ENCODE measurements at regions not wholly inside any gene's neighbourhood (a gene's known extent, or its start where the extent isn't known, plus 50 kb on each side); places are given as distances from the start of the nearest gene placed in this dataset.

DNA sequence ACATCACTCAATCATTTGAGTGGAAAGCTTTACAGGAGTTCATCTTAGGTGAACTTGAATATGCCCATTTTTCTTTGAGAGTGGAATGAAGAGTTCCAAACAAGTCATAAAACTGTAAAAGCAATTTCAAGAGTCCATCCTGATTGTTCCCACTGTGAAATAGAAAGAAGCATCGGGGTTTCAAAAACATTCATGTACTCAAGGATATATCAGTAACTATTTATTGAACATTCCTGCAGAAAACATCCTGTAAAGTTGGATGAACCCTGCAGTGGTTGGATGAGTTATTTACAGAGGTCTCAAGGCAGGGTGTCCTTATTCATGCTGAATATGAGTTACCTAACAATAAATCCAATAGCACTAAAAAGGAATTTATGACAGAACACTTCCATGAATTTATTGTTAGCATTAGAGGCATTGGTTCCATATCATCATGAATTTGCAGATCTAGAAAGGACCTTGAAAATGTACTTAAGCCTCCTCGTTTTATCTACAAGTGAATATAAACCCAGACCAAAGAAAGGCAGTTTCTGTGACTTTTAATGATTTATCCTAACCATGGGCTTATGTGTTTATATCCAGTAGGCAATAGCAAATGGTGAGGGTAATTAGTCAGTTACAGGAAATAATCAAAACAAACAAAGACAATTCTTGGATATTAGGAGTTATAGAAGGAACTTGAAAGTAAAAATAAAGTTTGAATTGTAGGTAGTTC is 361.9 kb upstream of the KCNMB2 start:
- H3K4me3 ChIP-seq (ENCODE audit: low read depth, low read length): no peak overlapping the region
- no peaks in the 10 kb centered on the region for H3K27me3 ChIP-seq
- H3K36me3 ChIP-seq: no peaks in the 10 kb centered on the region
- peaks cover 13% of the 10 kb centered on the region for H3K4me1 ChIP-seq
- H3K9me3 ChIP-seq: no peaks in the 10 kb centered on the region
- DNase-seq: no peak
- TF ChIP-seq, protein P1, sequence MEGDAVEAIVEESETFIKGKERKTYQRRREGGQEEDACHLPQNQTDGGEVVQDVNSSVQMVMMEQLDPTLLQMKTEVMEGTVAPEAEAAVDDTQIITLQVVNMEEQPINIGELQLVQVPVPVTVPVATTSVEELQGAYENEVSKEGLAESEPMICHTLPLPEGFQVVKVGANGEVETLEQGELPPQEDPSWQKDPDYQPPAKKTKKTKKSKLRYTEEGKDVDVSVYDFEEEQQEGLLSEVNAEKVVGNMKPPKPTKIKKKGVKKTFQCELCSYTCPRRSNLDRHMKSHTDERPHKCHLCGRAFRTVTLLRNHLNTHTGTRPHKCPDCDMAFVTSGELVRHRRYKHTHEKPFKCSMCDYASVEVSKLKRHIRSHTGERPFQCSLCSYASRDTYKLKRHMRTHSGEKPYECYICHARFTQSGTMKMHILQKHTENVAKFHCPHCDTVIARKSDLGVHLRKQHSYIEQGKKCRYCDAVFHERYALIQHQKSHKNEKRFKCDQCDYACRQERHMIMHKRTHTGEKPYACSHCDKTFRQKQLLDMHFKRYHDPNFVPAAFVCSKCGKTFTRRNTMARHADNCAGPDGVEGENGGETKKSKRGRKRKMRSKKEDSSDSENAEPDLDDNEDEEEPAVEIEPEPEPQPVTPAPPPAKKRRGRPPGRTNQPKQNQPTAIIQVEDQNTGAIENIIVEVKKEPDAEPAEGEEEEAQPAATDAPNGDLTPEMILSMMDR (IDR thresholded peaks at IDR 0.05; ENCODE audit: low read depth, low read length): no peak

DNA sequence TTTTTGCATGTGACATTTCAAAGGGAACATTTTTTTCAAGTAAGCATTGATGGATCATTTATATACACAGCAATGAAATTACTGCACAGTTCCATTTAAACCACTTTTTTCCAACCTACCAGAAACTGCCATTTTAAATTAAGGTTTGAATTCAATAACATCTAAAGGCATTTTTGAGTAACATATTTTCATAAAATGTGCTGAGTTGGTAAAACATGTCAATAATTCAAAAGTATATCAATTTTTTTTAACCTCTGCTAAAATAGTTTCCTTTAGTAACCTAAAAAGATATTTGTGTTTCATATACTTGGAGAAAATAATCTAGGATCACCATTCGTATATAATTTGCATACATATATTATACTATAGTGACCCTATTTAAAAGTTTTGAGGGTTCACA is 355.1 kb upstream of the KCNMB2 start:
- no peak for DNase-seq
- Histone ChIP-seq H3K36me3 (no peaks in the 10 kb centered on the region), H3K9me3 (no peaks in the 10 kb centered on the region), H3K4me3 (ENCODE audit: low read depth, low read length) (no peak overlapping the region), H3K4me1 (peaks cover 8% of the 10 kb centered on the region), H3K27me3 (no peaks in the 10 kb centered on the region)
- TF ChIP-seq, protein P1 (IDR thresholded peaks at IDR 0.05; ENCODE audit: low read depth, low read length): no peak

DNA sequence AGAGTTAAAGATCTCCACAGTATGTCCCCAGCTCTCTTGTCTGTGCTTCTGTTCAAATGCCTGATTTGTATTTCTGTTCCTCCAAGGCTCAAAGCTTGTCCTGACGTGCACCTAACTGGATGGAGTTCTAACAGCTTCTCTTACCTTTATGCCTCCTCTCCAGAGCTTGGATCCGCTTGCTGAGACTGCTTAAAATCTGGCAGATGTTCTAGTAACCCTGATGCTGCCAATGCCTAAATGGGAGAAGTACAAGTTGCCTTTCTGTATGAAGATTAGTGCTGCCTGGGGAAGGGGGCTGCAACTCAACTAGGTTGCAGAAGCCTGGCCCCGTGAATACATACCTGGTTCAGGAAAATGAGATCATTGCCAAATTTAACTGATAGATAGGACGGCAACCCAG is 354.5 kb upstream of the KCNMB2 start:
- Histone ChIP-seq H3K9me3 (no peaks in the 10 kb centered on the region), H3K36me3 (no peaks in the 10 kb centered on the region), H3K27me3 (no peaks in the 10 kb centered on the region), H3K4me3 (ENCODE audit: low read depth, low read length) (peak overlapping the region; percentile 21), H3K4me1 (peaks cover 8% of the 10 kb centered on the region)
- TF ChIP-seq, protein P1 (IDR thresholded peaks at IDR 0.05; ENCODE audit: low read depth, low read length): no peak
- peak; percentile 15 for DNase-seq

DNA sequence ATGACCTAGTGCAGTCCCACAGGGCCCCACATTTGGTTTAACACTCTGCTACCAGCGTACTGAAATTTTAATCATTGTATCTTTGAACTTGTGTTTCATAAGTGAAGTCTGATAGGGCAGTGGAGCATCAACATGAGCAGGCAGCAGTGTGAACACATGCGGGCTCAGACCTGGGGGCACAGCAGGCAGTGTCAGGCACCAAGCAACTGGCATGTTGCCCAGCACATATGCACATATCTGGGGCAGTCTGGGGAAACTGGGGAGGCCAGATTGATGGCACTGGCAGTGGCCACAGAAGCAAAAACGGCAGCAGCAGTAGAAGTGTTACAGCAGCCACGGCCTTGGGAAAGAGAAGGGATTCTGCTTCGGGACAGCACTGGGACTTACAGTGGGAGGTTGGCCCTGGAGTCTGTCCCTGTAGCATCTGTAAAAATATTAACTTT is 353.9 kb upstream of the KCNMB2 start:
- no peaks in the 10 kb centered on the region for H3K36me3 ChIP-seq
- DNase-seq: peak; percentile 91
- H3K4me1 ChIP-seq: peaks cover 8% of the 10 kb centered on the region
- no peaks in the 10 kb centered on the region for H3K27me3 ChIP-seq
- no peaks in the 10 kb centered on the region for H3K9me3 ChIP-seq
- TF ChIP-seq, protein P1 (IDR thresholded peaks at IDR 0.05; ENCODE audit: low read depth, low read length): no peak
- peak overlapping the region; percentile 21 for H3K4me3 ChIP-seq (ENCODE audit: low read depth, low read length)

DNA sequence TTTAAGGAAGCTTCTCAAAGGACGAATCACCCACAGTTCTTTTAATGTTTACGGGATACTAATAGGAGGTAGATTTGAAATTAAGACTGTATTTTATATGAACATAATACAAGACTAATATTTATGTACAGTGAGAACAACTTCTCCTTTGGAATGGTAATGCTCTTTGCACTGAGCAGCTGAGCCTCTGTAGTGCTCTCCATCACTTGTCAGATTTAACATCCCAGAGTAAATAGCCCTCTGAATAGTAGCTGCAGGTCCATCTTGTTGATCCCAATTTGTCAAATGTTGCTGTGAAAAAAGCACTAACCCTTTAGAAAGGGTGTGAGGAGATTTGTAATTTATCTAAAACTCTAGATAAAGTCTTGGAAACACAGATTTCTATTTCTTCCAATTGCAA is 351.4 kb upstream of the KCNMB2 start:
- Histone ChIP-seq H3K4me3 (ENCODE audit: low read depth, low read length) (no peak overlapping the region), H3K36me3 (no peaks in the 10 kb centered on the region), H3K4me1 (peaks cover 8% of the 10 kb centered on the region), H3K9me3 (no peaks in the 10 kb centered on the region), H3K27me3 (no peaks in the 10 kb centered on the region)
- DNase-seq: no peak
- TF ChIP-seq, protein P1 (IDR thresholded peaks at IDR 0.05; ENCODE audit: low read depth, low read length): no peak

- peaks cover 7% of the 10 kb centered on the region for H3K4me1 ChIP-seq
- H3K27me3 ChIP-seq: no peaks in the 10 kb centered on the region
- no peaks in the 10 kb centered on the region for H3K9me3 ChIP-seq
- TF ChIP-seq, protein P1 (IDR thresholded peaks at IDR 0.05; ENCODE audit: low read depth, low read length): no peak
- no peak overlapping the region for H3K4me3 ChIP-seq (ENCODE audit: low read depth, low read length)
- DNase-seq: no peak
- H3K36me3 ChIP-seq: no peaks in the 10 kb centered on the region
These were observed 349.6 kb upstream of the KCNMB2 start for GRCh38 chr3:178186666-178187065.

Data from BE2C (cell line).